Dendritic cell treated with granulocyte-macrophage colony-stimulating factor and Interleukin-4, amounts not matched to agents 40 ng/mL and 50 ng/mL, for 4 days (primary cell): ENCODE measurements at regions not wholly inside any gene's neighbourhood (a gene's known extent, or its start where the extent isn't known, plus 50 kb on each side); places are given as distances from the start of the nearest gene placed in this dataset.
"Not testable (repeated sequence)": the region's sequence is repeated elsewhere in the genome, so short reads cannot be mapped to it uniquely, and the experiment has no call there.

ENCODE experiments used
- H3K27ac Mint-ChIP-seq: one replicate; pipeline ENCODE4 v1.8.0; 2022; ENCODE audit warnings: mild to moderate bottlenecking, mixed read lengths
- H3K27me3 Mint-ChIP-seq: one replicate; pipeline ENCODE4 v1.8.0; 2022; ENCODE audit warnings: mild to moderate bottlenecking, mixed read lengths
- H3K36me3 Mint-ChIP-seq: one replicate; pipeline ENCODE4 v1.8.0; 2022; ENCODE audit warnings: low read depth, mixed read lengths
- H3K4me1 Mint-ChIP-seq: one replicate; pipeline ENCODE4 v1.8.0; 2022; ENCODE audit warnings: low read depth, mixed read lengths
- H3K4me3 Mint-ChIP-seq: one replicate; pipeline ENCODE4 v1.8.0; 2022; ENCODE audit warnings: mild to moderate bottlenecking, moderate library complexity, mixed read lengths
- H3K9me3 Mint-ChIP-seq: one replicate; pipeline ENCODE4 v1.8.0; 2022; ENCODE audit warnings: mixed read lengths
- intact Hi-C: fragments of 100-400 bp; cut with micrococcal nuclease; formaldehyde crosslinking; loops from one replicate; pipeline ENCODE4 v1.15.0; 2022

DNA sequence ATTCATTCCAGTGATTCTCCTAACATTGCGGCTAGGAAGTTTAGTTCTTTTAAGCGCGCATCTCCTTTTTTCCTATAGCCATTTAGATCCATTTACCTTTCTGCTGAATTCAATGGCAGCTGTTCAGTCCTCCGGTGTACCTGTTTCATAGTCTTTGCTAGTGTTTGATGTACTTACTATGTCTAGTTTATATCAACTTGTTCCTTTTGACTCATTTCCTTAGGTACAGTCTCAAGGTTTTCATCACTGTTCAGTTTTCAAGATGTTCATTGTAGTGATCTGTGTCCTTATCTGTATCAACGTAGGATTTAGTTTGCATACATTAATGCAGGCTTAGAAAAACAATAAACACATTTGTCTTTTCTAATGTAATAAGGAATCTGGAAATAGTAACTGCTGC lies 59.0 kb upstream of the MBNL1 start:
- Mint-ChIP-seq H3K4me3 (no peak overlapping the region), H3K4me1 (peaks cover 56% of the 10 kb centered on the region), H3K27ac (no peak overlapping the region), H3K36me3 (peaks cover 20% of the 10 kb centered on the region), H3K27me3 (no peaks in the 10 kb centered on the region), H3K9me3 (peaks cover 27% of the 10 kb centered on the region)
- intact Hi-C loops = no loop called here

DNA sequence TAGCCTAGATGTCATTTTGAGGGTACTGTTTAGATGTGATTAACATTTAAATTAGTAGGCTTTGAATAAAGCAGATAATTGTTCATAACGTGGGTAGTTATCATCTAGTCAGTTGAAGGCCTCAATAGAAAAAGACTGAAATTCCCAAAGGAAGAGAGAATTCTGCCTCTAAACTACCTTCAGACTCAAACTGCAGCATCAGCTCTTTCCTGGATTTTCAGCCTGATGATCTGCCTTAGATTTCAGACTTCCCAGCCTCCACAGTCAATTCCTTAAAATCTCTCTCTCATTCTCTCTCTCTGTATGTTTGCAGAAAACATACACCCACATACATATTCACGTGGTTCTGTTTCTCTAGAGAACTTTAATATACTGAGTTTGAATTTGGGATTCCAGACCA lies 58.0 kb upstream of the MBNL1 start:
- intact Hi-C loops = no loop called here
- Mint-ChIP-seq H3K27me3 (no peaks in the 10 kb centered on the region), H3K36me3 (peaks cover 15% of the 10 kb centered on the region), H3K4me1 (peaks cover 48% of the 10 kb centered on the region), H3K4me3 (no peak overlapping the region), H3K9me3 (peaks cover 27% of the 10 kb centered on the region), H3K27ac (no peak overlapping the region)

DNA sequence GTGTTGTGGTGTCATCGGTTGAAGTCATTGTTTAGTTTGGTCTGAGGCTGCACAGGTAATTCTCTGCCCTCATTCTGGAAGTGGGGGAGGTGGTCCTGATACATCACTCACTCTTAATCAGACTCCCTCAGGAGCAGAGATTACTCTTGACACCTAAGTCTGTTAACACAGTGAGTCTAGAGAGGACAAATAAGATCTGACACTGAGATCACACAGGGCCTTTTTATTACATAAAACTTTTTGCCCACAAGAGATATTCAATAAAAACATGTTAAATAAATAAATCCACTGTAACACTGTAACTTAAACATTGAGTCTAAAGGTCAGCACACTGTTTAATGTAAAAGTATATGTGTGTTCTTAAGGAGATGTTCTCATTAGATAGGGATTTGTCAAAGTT lies 57.1 kb upstream of the MBNL1 start:
- peaks cover 26% of the 10 kb centered on the region for H3K9me3 Mint-ChIP-seq
- H3K36me3 Mint-ChIP-seq = peaks cover 15% of the 10 kb centered on the region
- peak overlapping the region; percentile 34 for H3K27ac Mint-ChIP-seq
- H3K4me1 Mint-ChIP-seq = peaks cover 39% of the 10 kb centered on the region
- H3K4me3 Mint-ChIP-seq = no peak overlapping the region
- intact Hi-C loops = no loop called here
- H3K27me3 Mint-ChIP-seq = no peaks in the 10 kb centered on the region

DNA sequence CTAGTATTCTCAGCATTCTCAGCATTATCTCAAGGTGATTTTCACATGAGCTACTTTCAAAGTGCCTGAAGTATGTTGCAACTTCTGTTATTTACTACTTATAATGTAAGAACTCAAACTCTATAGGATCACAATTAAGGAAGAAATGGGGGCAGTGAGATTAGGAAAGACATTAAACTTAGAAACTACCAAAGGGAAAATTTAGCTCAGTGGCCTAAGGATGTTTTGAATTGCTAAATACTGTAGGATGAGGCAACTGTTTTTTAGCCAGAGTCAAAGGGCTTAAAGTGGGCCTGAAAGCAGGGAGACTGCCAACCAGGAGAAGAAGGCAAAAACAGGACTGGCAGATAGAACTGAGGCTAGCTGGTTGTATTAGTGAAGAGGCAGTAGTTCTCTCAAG lies 55.5 kb upstream of the MBNL1 start:
- no peak overlapping the region for H3K4me3 Mint-ChIP-seq
- peaks cover 30% of the 10 kb centered on the region for H3K4me1 Mint-ChIP-seq
- peaks cover 12% of the 10 kb centered on the region for H3K9me3 Mint-ChIP-seq
- no peaks in the 10 kb centered on the region for H3K27me3 Mint-ChIP-seq
- H3K27ac Mint-ChIP-seq = peak overlapping the region; percentile 45
- H3K36me3 Mint-ChIP-seq = peaks cover 10% of the 10 kb centered on the region
- intact Hi-C loops = no loop called here

DNA sequence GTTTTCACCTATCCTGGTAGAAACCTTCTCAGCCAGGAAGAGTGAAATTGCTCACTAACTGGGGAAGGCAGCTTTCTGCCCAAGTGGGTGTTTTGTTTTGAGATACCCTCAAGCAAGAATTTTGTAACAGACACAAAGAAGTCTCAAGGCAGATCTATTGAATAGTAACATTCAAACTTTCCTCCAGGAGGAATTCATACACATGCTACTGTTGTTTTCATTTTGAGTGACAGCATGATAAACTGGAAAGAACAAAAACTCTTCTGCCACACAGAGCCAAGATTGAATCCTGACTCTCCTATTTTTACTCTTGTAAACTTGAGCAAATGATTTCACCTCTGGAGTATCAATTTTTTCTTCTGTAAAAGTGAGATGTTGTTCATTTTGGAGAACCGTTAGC lies 54.8 kb upstream of the MBNL1 start:
- peaks cover 27% of the 10 kb centered on the region for H3K4me1 Mint-ChIP-seq
- intact Hi-C loops = no loop called here
- no peak overlapping the region for H3K4me3 Mint-ChIP-seq

DNA sequence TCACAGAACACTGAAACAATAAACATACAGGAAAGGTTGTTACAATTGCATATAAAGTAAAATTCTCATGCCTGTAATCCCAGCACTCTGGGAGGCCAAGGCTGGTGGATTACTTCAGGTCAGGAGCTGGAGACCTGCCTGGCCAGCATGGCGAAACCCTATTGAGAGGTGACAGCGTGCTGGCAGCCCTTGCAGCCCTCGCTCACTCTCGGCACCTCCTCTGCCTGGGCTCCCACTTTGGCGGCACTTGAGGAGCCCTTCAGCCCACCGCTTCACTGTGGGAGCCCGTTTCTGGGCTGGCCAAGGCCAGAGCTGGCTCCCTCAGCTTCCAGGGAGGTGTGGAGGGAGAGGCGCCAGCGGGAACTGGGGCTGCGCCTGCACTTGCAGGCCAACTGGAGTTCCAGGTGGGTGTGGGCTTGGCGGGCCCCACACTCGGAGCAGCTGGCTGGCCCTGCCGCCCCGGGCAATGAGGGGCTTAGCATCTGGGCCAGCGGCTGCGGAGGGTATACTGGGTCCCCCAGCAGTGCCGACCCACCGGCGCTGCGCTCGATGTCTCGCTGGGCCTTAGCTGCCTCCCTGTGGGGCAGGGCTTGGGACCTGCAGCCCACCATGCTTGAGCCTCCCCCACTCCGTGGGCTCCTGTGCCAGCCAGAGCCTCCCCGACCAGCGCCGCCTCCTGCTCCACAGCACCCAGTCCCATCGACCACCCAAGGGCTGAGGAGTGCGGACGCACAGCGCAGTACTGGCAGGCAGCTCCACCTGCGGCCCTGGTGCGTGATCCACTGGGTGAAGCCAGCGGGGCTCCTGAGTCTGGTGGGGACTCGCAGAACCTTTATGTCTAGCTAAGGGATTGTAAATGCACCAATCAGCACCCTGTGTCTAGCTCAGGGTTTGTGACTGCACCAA lies 51.5 kb upstream of the MBNL1 start:
- H3K36me3 Mint-ChIP-seq, H3K27me3 Mint-ChIP-seq, intact Hi-C loops, H3K27ac Mint-ChIP-seq, H3K9me3 Mint-ChIP-seq, H3K4me3 Mint-ChIP-seq: not testable (repeated sequence)
- peaks cover 51% of the 10 kb centered on the region for H3K4me1 Mint-ChIP-seq

More for the DNA sequence above, 54.8 kb upstream of the MBNL1 start:
- Mint-ChIP-seq H3K27ac (no peak overlapping the region), H3K9me3 (peaks cover 5% of the 10 kb centered on the region), H3K27me3 (no peaks in the 10 kb centered on the region), H3K36me3 (peaks cover 3% of the 10 kb centered on the region)

DNA sequence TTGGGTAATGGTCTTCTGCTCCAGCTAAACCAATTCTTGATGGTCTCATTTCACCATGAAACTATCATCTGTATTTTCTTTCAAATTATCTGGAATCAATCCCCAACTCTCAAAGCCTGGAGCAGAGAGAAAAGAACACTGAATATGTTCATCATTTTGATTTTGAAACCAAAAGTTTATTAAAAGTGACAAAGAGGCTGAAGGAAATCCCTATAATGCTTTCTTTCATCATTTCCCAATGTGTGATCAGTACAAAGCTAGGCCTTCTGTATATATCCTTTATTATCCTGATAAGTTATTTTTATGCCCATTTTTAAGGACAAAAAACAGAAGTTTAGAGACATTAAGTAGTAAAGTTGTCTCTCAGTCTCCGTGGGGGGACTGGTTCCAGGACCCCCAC lies 50.1 kb upstream of the MBNL1 start:
- Mint-ChIP-seq H3K9me3 (no peaks in the 10 kb centered on the region), H3K27me3 (no peaks in the 10 kb centered on the region), H3K4me1 (peaks cover 53% of the 10 kb centered on the region), H3K4me3 (peak overlapping the region; percentile 24), H3K27ac (peak overlapping the region; percentile 70), H3K36me3 (no peaks in the 10 kb centered on the region)
- intact Hi-C loops = no loop called here
